ENCODE measurements at regions not wholly inside any gene's neighbourhood (a gene's known extent, or its start where the extent isn't known, plus 50 kb on each side); places are given as distances from the start of the nearest gene placed in this dataset.

- H3K27me3 Mint-ChIP-seq = peaks cover 42% of the 10 kb centered on the region
- CTCF ChIA-PET = interaction anchor here (1.4 kb wide), 1 partner anchor 27 kb away, joined by 3 read pairs; no protein-coding TSS in a partner anchor
Measured at GRCh38 chr7:128162666-128163065, 78.4 kb upstream of the LEP start.

DNA sequence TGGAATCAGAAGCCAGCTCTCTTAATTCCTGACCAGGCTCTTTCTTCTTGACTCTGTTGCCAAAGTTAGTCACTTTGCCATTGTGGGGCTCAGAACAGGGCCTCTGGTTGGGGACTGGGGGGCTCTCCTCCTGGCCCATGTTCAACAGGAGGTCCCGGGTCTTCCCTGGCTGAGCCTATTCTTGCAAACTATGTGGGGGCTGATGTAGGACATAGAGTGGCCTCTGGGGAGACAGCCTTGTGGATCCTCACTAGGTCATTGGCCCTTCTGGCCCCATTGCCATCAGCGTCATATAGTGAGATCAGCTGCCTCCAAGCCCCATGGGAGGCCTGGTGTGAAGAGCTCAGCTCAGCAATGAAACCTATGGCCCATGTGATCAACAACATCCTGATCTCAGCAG, 77.6 kb upstream of the LEP start:
- no peak overlapping the region for H3K27ac Mint-ChIP-seq
- no peak for DNase-seq
- CTCF ChIA-PET = interaction anchor here (1.4 to 1.5 kb wide), 2 partner anchors 16 to 28 kb away, joined by 3 to 6 read pairs; no protein-coding TSS in a partner anchor
- H3K36me3 Mint-ChIP-seq (ENCODE audit: low read depth) = peaks cover 2% of the 10 kb centered on the region
- H3K27me3 Mint-ChIP-seq = peaks cover 45% of the 10 kb centered on the region
- no peaks in the 10 kb centered on the region for H3K9me3 Mint-ChIP-seq
- peaks cover 9% of the 10 kb centered on the region for H3K4me1 Mint-ChIP-seq
- POLR2A ChIA-PET = no interaction called here
- H3K4me3 Mint-ChIP-seq = no peak overlapping the region

More at GRCh38 chr7:128162666-128163065, 78.4 kb upstream of the LEP start:
- POLR2A ChIA-PET = no interaction called here
- Mint-ChIP-seq H3K36me3 (ENCODE audit: low read depth) (peaks cover 2% of the 10 kb centered on the region), H3K4me3 (no peak overlapping the region), H3K9me3 (no peaks in the 10 kb centered on the region), H3K27ac (no peak overlapping the region), H3K4me1 (peaks cover 4% of the 10 kb centered on the region)
- DNase-seq = no peak

- no peak for DNase-seq
- ChIA-PET POLR2A (no interaction called here), CTCF (interaction anchor here (1.3 to 1.5 kb wide), 2 partner anchors 9 to 16 kb away, joined by 3 to 6 read pairs; no protein-coding TSS in a partner anchor)
- H3K9me3 Mint-ChIP-seq = no peaks in the 10 kb centered on the region
- no peak overlapping the region for H3K27ac Mint-ChIP-seq
- peaks cover 14% of the 10 kb centered on the region for H3K4me1 Mint-ChIP-seq
- no peak overlapping the region for H3K4me3 Mint-ChIP-seq
- peaks cover 2% of the 10 kb centered on the region for H3K36me3 Mint-ChIP-seq (ENCODE audit: low read depth)
- peaks cover 54% of the 10 kb centered on the region for H3K27me3 Mint-ChIP-seq
Measured at GRCh38 chr7:128164061-128164954, 76.8 kb upstream of the LEP start.

- H3K27me3 Mint-ChIP-seq = peaks cover 57% of the 10 kb centered on the region
- POLR2A ChIA-PET = no interaction called here
- H3K4me3 Mint-ChIP-seq = no peak overlapping the region
- CTCF ChIA-PET = interaction anchor here (1.3 kb wide), 1 partner anchor 10 kb away, joined by 3 read pairs; no protein-coding TSS in a partner anchor
- DNase-seq = no peak
- H3K27ac Mint-ChIP-seq = no peak overlapping the region
- peaks cover 14% of the 10 kb centered on the region for H3K4me1 Mint-ChIP-seq
- no peaks in the 10 kb centered on the region for H3K9me3 Mint-ChIP-seq
- peaks cover 2% of the 10 kb centered on the region for H3K36me3 Mint-ChIP-seq (ENCODE audit: low read depth)
Measured at GRCh38 chr7:128164955-128165670, 76.0 kb upstream of the LEP start.

GRCh38 chr7:128165927-128166420, 75.1 kb upstream of the LEP start:
- H3K4me3 Mint-ChIP-seq = no peak overlapping the region
- no peak for DNase-seq
- ChIA-PET CTCF (interaction anchor here (1.3 kb wide), 1 partner anchor 30 kb away, joined by 5 read pairs; no protein-coding TSS in a partner anchor), POLR2A (no interaction called here)
- peaks cover 14% of the 10 kb centered on the region for H3K4me1 Mint-ChIP-seq
- no peaks in the 10 kb centered on the region for H3K9me3 Mint-ChIP-seq
- peaks cover 62% of the 10 kb centered on the region for H3K27me3 Mint-ChIP-seq
- no peak overlapping the region for H3K27ac Mint-ChIP-seq
- peaks cover 2% of the 10 kb centered on the region for H3K36me3 Mint-ChIP-seq (ENCODE audit: low read depth)

DNA sequence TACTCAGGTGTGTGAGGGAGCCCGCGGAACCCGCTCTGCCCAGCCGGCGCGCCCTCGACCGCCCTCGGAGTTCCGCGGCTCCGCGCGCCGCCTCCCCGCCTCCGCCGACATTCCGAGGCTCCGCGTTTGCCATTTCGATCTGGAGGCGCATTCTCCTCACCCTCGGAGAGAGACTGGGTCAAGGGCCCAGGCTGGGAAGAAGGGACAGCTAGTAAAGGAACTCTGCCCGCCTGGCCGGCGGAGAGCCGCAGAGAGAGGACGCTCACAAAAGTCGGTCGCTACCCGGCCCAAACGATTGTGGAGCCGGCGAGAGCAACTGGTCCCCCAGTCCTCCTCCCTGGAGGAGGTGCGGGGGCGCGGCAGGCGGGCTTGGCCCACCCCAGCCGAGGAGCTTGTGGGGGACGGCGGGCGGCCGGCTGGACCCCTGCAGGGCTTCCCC, 74.5 kb upstream of the LEP start:
- ChIA-PET POLR2A (no interaction called here), CTCF (interaction anchor here (1.3 kb wide), 1 partner anchor 31 kb away, joined by 5 read pairs; no protein-coding TSS in a partner anchor)
- peaks cover 14% of the 10 kb centered on the region for H3K4me1 Mint-ChIP-seq
- H3K36me3 Mint-ChIP-seq (ENCODE audit: low read depth) = peaks cover 2% of the 10 kb centered on the region
- peaks cover 59% of the 10 kb centered on the region for H3K27me3 Mint-ChIP-seq
- no peaks in the 10 kb centered on the region for H3K9me3 Mint-ChIP-seq
- no peak overlapping the region for H3K27ac Mint-ChIP-seq
- DNase-seq = no peak
- H3K4me3 Mint-ChIP-seq = peak overlapping the region; percentile 27

- Mint-ChIP-seq H3K36me3 (ENCODE audit: low read depth) (peaks cover 2% of the 10 kb centered on the region), H3K27me3 (peaks cover 57% of the 10 kb centered on the region), H3K4me3 (peak overlapping the region; percentile 38), H3K27ac (no peak overlapping the region), H3K9me3 (no peaks in the 10 kb centered on the region), H3K4me1 (peaks cover 14% of the 10 kb centered on the region)
- ChIA-PET CTCF (interaction anchor here (1.3 kb wide), 1 partner anchor 31 kb away, joined by 5 read pairs; no protein-coding TSS in a partner anchor), POLR2A (no interaction called here)
- no peak for DNase-seq
Measured at GRCh38 chr7:128167042-128167701, 73.9 kb upstream of the LEP start.

DNA sequence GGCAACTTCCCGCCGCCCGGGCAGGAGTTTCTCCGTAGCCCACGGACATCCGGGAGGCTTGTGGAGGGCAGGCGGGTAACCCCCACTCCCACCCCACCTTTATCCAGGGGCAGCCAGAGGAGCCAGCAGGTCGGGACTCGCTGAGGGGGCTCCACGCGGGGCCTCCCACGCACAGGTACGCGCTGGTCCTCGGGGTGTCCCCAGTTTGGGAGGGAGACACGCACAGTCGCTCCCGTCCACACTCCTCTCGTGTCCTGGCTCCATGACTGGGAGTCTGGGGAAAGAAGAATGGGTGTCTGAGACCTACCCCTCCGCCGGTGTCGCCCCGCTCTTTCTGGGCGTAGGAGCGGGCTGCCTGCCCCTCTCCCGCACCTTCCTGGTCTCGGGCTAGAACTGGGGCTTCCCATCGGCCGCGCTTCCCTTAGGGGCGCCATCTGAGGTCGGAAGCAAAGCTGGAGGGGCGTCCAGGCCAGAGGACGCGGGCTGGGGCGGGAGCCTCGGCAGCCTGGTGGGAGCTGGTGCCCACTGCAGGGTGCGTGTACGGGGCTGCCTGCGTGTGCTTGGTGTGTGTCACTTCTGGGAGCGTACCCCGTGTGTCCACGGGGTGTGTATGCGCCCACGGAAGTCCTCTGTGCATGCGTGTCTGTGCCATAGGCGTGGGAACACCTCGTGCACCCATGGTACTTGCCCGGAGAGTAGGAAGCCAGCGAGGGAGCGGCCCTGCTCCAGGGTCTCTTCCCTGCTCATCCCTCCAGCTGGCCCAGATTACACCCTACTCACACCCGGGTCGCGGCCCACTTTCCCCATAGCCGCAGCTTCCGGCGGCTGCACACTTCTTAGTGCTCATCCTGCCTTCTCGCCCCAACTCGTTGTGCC, 73.0 kb upstream of the LEP start:
- Mint-ChIP-seq H3K9me3 (no peaks in the 10 kb centered on the region), H3K4me3 (no peak overlapping the region), H3K27me3 (peaks cover 55% of the 10 kb centered on the region), H3K27ac (no peak overlapping the region), H3K36me3 (ENCODE audit: low read depth) (peaks cover 2% of the 10 kb centered on the region), H3K4me1 (peaks cover 18% of the 10 kb centered on the region)
- CTCF ChIA-PET = interaction anchor here (1.2 kb wide), 1 partner anchor 33 kb away, joined by 3 read pairs; no protein-coding TSS in a partner anchor
- no peak for DNase-seq
- POLR2A ChIA-PET = no interaction called here

GRCh38 chr7:128168667-128169210, 72.3 kb upstream of the LEP start:
- ChIA-PET CTCF (interaction anchor here (1.2 kb wide), 1 partner anchor 33 kb away, joined by 3 read pairs; no protein-coding TSS in a partner anchor), POLR2A (no interaction called here)
- peak; percentile 24 for DNase-seq
- Mint-ChIP-seq H3K9me3 (no peaks in the 10 kb centered on the region), H3K4me3 (no peak overlapping the region), H3K4me1 (peaks cover 20% of the 10 kb centered on the region), H3K27ac (no peak overlapping the region), H3K27me3 (peaks cover 55% of the 10 kb centered on the region), H3K36me3 (ENCODE audit: low read depth) (peaks cover 2% of the 10 kb centered on the region)

DNA sequence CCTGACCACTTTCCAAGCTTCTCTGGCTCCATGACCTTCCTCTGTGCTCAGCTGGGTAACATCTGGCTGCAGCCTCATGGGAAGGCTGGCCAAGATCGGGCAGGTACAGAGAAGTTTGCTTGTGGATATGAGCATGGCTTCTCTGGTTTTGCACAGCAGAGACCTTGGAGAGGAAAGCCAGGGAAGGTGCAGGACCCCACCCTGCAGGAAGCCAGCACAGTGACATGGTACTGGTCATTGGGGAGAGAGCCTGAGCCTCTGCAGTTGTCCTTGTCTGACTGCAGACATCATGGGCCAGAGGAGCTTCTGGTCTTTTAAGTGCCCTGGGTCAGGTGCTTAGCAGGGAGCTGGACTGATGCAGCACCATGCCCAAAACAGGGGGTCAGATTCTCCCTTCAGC, 70.6 kb upstream of the LEP start:
- no peak for DNase-seq
- ChIA-PET CTCF (no interaction called here), POLR2A (no interaction called here)
- H3K9me3 Mint-ChIP-seq = no peaks in the 10 kb centered on the region
- no peak overlapping the region for H3K27ac Mint-ChIP-seq
- peaks cover 45% of the 10 kb centered on the region for H3K27me3 Mint-ChIP-seq
- no peak overlapping the region for H3K4me3 Mint-ChIP-seq
- H3K4me1 Mint-ChIP-seq = peaks cover 20% of the 10 kb centered on the region
- H3K36me3 Mint-ChIP-seq (ENCODE audit: low read depth) = peaks cover 2% of the 10 kb centered on the region

DNA sequence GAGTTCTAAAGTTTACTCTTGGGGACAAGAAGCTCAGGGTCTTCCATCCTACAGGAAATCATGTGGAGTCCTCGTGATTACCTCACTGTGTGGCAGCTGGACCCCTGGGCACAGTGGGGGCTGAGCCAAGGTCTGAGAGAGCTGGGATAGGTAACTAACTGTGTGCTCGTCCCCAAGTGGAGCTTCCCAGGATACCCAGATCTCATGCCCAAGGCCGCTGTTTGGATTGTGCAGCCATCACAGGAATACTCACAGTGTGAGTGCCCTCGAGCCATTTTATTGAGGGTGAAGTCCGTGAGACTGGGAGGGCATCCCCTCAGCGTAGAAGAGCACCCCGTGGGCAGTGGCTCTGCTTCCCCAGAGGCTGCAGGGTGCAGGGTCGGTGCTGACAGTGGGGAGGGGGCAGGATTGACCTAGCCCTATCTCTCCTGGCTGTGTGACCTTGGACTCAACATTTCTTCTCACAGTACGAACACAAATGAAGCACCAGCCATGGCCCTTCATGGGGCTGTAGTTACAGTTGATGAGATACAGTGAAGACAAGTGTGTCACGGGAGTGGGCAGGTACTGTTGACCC, 69.6 kb upstream of the LEP start:
- DNase-seq = no peak
- POLR2A ChIA-PET = no interaction called here
- no peak overlapping the region for H3K4me3 Mint-ChIP-seq
- peaks cover 2% of the 10 kb centered on the region for H3K36me3 Mint-ChIP-seq (ENCODE audit: low read depth)
- no peaks in the 10 kb centered on the region for H3K9me3 Mint-ChIP-seq
- CTCF ChIA-PET = no interaction called here
- peaks cover 20% of the 10 kb centered on the region for H3K4me1 Mint-ChIP-seq
- H3K27me3 Mint-ChIP-seq = peaks cover 37% of the 10 kb centered on the region
- H3K27ac Mint-ChIP-seq = no peak overlapping the region
